ENCODE measurements at regions not wholly inside any gene's neighbourhood (a gene's known extent, or its start where the extent isn't known, plus 50 kb on each side); places are given as distances from the start of the nearest gene placed in this dataset.

- no peak for DNase-seq (ENCODE audit: extremely low read depth, low read depth)
- TF ChIP-seq CTCF (IDR thresholded peaks at IDR 0.05; ENCODE audit: low read depth, low read length): no peak
Observed at GRCh38 chr1:224524679-224525078, 90.1 kb upstream of the WDR26 start.

- no peak for DNase-seq (ENCODE audit: extremely low read depth, low read depth)
- TF ChIP-seq CTCF (IDR thresholded peaks at IDR 0.05; ENCODE audit: low read depth, low read length): no peak
Observed at GRCh38 chr1:224525411-224526040, 90.6 kb upstream of the CNIH3 start.

- DNase-seq (ENCODE audit: extremely low read depth, low read depth): no peak
- no peak for TF ChIP-seq CTCF (IDR thresholded peaks at IDR 0.05; ENCODE audit: low read depth, low read length)
Observed at GRCh38 chr1:224526771-224527170, 89.3 kb upstream of the CNIH3 start.

- no peak for DNase-seq (ENCODE audit: extremely low read depth, low read depth)
Observed at GRCh38 chr1:224528900-224529299, 87.2 kb upstream of the CNIH3 start.

GRCh38 chr1:224529844-224530243, 86.3 kb upstream of the CNIH3 start:
- no peak for TF ChIP-seq CTCF (IDR thresholded peaks at IDR 0.05; ENCODE audit: low read depth, low read length)

More at GRCh38 chr1:224528900-224529299, 87.2 kb upstream of the CNIH3 start:
- TF ChIP-seq CTCF (IDR thresholded peaks at IDR 0.05; ENCODE audit: low read depth, low read length): no peak

GRCh38 chr1:224533517-224533916, 82.6 kb upstream of the CNIH3 start:
- no peak for DNase-seq (ENCODE audit: extremely low read depth, low read depth)
- TF ChIP-seq CTCF (IDR thresholded peaks at IDR 0.05; ENCODE audit: low read depth, low read length): no peak

More at GRCh38 chr1:224529844-224530243, 86.3 kb upstream of the CNIH3 start:
- DNase-seq (ENCODE audit: extremely low read depth, low read depth): no peak

GRCh38 chr1:224534731-224535130, 81.4 kb upstream of the CNIH3 start:
- no peak for TF ChIP-seq CTCF (IDR thresholded peaks at IDR 0.05; ENCODE audit: low read depth, low read length)
- no peak for DNase-seq (ENCODE audit: extremely low read depth, low read depth)

Measured in AG09319 (cell line).